ENCODE measurements at regions not wholly inside any gene's neighbourhood (a gene's known extent, or its start where the extent isn't known, plus 50 kb on each side); places are given as distances from the start of the nearest gene placed in this dataset.
"Not testable (repeated sequence)": the region's sequence is repeated elsewhere in the genome, so short reads cannot be mapped to it uniquely, and the experiment has no call there.

GRCh38 chr16:29154088-29154487 is 169.2 kb downstream of the LAT start:
- Histone ChIP-seq H3K9ac (ENCODE audit: control insufficient read depth, insufficient read depth, low read length) (no peak overlapping the region), H3K4me3 (no peak overlapping the region), H3K27me3 (replicated peaks in 1 of 2; ENCODE audit: control insufficient read depth in 2 of 2, insufficient read depth in 2 of 2, low read length in 1 of 2) (no peaks in the 10 kb centered on the region), H3K4me1 (ENCODE audit: control insufficient read depth, insufficient read depth, low read length) (no peaks in the 10 kb centered on the region), H2AFZ (ENCODE audit: control insufficient read depth, low read depth, low read length) (no peak overlapping the region), H3K36me3 (ENCODE audit: control insufficient read depth in 2 of 2, insufficient read depth in 2 of 2, low read length in 1 of 2) (no peaks in the 10 kb centered on the region), H3K27ac (ENCODE audit: control insufficient read depth, insufficient read depth) (no peak overlapping the region), H3K79me2 (ENCODE audit: control insufficient read depth, insufficient read depth, low read length) (no peaks in the 10 kb centered on the region), H3K9me3 (replicated peaks; ENCODE audit: control insufficient read depth, insufficient read depth, low read length) (no peaks in the 10 kb centered on the region), H3K4me2 (ENCODE audit: control insufficient read depth, insufficient read depth) (no peak overlapping the region), H4K20me1 (ENCODE audit: control insufficient read depth, insufficient read depth) (no peaks in the 10 kb centered on the region)
- intact Hi-C loops (cut with micrococcal nuclease; ENCODE audit: unreplicated experiment) (no loop called here), in situ Hi-C loops (cut with MboI) (no loop called here)
- TF ChIP-seq STAT1 (conservative IDR thresholded peaks at IDR 0.05) (no peak), SMC3 (IDR thresholded peaks at IDR 0.05; ENCODE audit: borderline replicate concordance, low read length) (no peak), TBL1XR1 (IDR thresholded peaks at IDR 0.05; ENCODE audit: low read depth, low read length) (no peak), GABPA (IDR thresholded peaks at IDR 0.05; ENCODE audit: low read depth) (no peak), RAD51 (IDR thresholded peaks at IDR 0.05) (no peak), SIN3A (IDR thresholded peaks at IDR 0.05; ENCODE audit: low read depth, low read length) (no peak), CBX5 (IDR thresholded peaks at IDR 0.05; ENCODE audit: low read depth) (no peak), CHD2 (IDR thresholded peaks at IDR 0.05; ENCODE audit: borderline replicate concordance, low read depth, low read length) (no peak), WRNIP1 (IDR thresholded peaks at IDR 0.05; ENCODE audit: borderline replicate concordance, low read depth, low read length) (no peak), CBX3 (IDR thresholded peaks at IDR 0.05; ENCODE audit: borderline replicate concordance, low read depth) (no peak), ZNF24 (IDR thresholded peaks at IDR 0.05) (no peak), NBN (IDR thresholded peaks at IDR 0.05) (no peak), POU2F2 (IDR thresholded peaks at IDR 0.05; ENCODE audit: borderline replicate concordance, low read depth, low read length) (no peak), ZNF384 (IDR thresholded peaks at IDR 0.05; ENCODE audit: borderline replicate concordance, low read depth, low read length) (no peak), SREBF1 (IDR thresholded peaks at IDR 0.05; ENCODE audit: low read length) (no peak)
- no peak for ATAC-seq
- no peak for DNase-seq (ENCODE audit: low read depth, low spot score)
- ChIA-PET CTCF (no interaction called here), RAD21 (ENCODE audit: unreplicated experiment) (no interaction called here), SMC1A (ENCODE audit: uncharacterized antibody, unreplicated experiment) (no interaction called here), POLR2A (no interaction called here)
- no peak for FAIRE-seq
- WGBS (ENCODE audit: insufficient coverage, insufficient replicate concordance, low lambda C conversion rate, missing lambda C conversion rate), result 81% methylated on average over 15 of the region's 18 CpGs
- BruUV-seq (replicated peaks), result no TSS peak

- H3K27me3 ChIP-seq (replicated peaks in 1 of 2; ENCODE audit: control insufficient read depth in 2 of 2, insufficient read depth in 2 of 2, low read length in 1 of 2); BruUV-seq (replicated peaks); H3K9me3 ChIP-seq (replicated peaks; ENCODE audit: control insufficient read depth, insufficient read depth, low read length); FAIRE-seq; H3K9ac ChIP-seq (ENCODE audit: control insufficient read depth, insufficient read depth, low read length); H3K4me2 ChIP-seq (ENCODE audit: control insufficient read depth, insufficient read depth); ATAC-seq; H4K20me1 ChIP-seq (ENCODE audit: control insufficient read depth, insufficient read depth); H3K79me2 ChIP-seq (ENCODE audit: control insufficient read depth, insufficient read depth, low read length); H3K4me1 ChIP-seq (ENCODE audit: control insufficient read depth, insufficient read depth, low read length); H2AFZ ChIP-seq (ENCODE audit: control insufficient read depth, low read depth, low read length); DNase-seq (ENCODE audit: low read depth, low spot score); intact Hi-C loops (cut with micrococcal nuclease; ENCODE audit: unreplicated experiment); H3K4me3 ChIP-seq; POLR2A ChIA-PET; in situ Hi-C loops (cut with MboI); SMC1A ChIA-PET (ENCODE audit: uncharacterized antibody, unreplicated experiment); RAD21 ChIA-PET (ENCODE audit: unreplicated experiment); CTCF ChIA-PET; H3K27ac ChIP-seq (ENCODE audit: control insufficient read depth, insufficient read depth); H3K36me3 ChIP-seq (ENCODE audit: control insufficient read depth in 2 of 2, insufficient read depth in 2 of 2, low read length in 1 of 2): not testable (repeated sequence)
- 71% methylated on average over 11 of the region's 15 CpGs for WGBS (ENCODE audit: insufficient coverage, insufficient replicate concordance, low lambda C conversion rate, missing lambda C conversion rate)
Observed at GRCh38 chr16:29153307-29153706, 168.5 kb downstream of the LAT start.

- in situ Hi-C loops (cut with MboI); BruUV-seq (replicated peaks); RAD21 ChIA-PET (ENCODE audit: unreplicated experiment); SMC1A ChIA-PET (ENCODE audit: uncharacterized antibody, unreplicated experiment); H3K4me3 ChIP-seq; ATAC-seq; CTCF ChIA-PET; POLR2A ChIA-PET; H3K27ac ChIP-seq (ENCODE audit: control insufficient read depth, insufficient read depth); H3K79me2 ChIP-seq (ENCODE audit: control insufficient read depth, insufficient read depth, low read length); H3K4me1 ChIP-seq (ENCODE audit: control insufficient read depth, insufficient read depth, low read length); H3K9ac ChIP-seq (ENCODE audit: control insufficient read depth, insufficient read depth, low read length); intact Hi-C loops (cut with micrococcal nuclease; ENCODE audit: unreplicated experiment); H3K4me2 ChIP-seq (ENCODE audit: control insufficient read depth, insufficient read depth); H3K9me3 ChIP-seq (replicated peaks; ENCODE audit: control insufficient read depth, insufficient read depth, low read length); H4K20me1 ChIP-seq (ENCODE audit: control insufficient read depth, insufficient read depth); DNase-seq (ENCODE audit: low read depth, low spot score); H3K27me3 ChIP-seq (replicated peaks in 1 of 2; ENCODE audit: control insufficient read depth in 2 of 2, insufficient read depth in 2 of 2, low read length in 1 of 2); H3K36me3 ChIP-seq (ENCODE audit: control insufficient read depth in 2 of 2, insufficient read depth in 2 of 2, low read length in 1 of 2); FAIRE-seq; H2AFZ ChIP-seq (ENCODE audit: control insufficient read depth, low read depth, low read length): not testable (repeated sequence)
- WGBS (ENCODE audit: insufficient coverage, insufficient replicate concordance, low lambda C conversion rate, missing lambda C conversion rate), result 66% methylated on average over 12 of the region's 12 CpGs
Observed at GRCh38 chr16:29152544-29153031, 167.7 kb downstream of the LAT start.

All from GM12878 (cell line).